Keratinocyte (primary cell): ENCODE measurements at regions not wholly inside any gene's neighbourhood (a gene's known extent, or its start where the extent isn't known, plus 50 kb on each side); places are given as distances from the start of the nearest gene placed in this dataset.

Experiments used
- EZH2 ChIP-seq: IDR thresholded peaks from one replicate; pipeline ENCODE4 v1.6.1; 2012; ENCODE audit warnings: inconsistent platforms, mild to moderate bottlenecking, low read length, moderate library complexity
- TF ChIP-seq, protein P1 (sequence below), 3 experiments: IDR thresholded peaks in 1 of 3; conservative IDR thresholded peaks in 1 of 3; optimal IDR thresholded peaks in 1 of 3; 2 replicates in 2 of 3; 3 replicates in 1 of 3; pipeline versions ENCODE3 to v1.5.1; 2011; ENCODE audit warnings: low read length in 3 of 3, mild to moderate bottlenecking in 3 of 3, moderate library complexity in 2 of 3, control low read depth in 1 of 3, inconsistent platforms in 1 of 3; ENCODE audit not compliant: insufficient read depth in 2 of 3; ENCODE audit errors: extremely low read depth in 1 of 3

DNA sequence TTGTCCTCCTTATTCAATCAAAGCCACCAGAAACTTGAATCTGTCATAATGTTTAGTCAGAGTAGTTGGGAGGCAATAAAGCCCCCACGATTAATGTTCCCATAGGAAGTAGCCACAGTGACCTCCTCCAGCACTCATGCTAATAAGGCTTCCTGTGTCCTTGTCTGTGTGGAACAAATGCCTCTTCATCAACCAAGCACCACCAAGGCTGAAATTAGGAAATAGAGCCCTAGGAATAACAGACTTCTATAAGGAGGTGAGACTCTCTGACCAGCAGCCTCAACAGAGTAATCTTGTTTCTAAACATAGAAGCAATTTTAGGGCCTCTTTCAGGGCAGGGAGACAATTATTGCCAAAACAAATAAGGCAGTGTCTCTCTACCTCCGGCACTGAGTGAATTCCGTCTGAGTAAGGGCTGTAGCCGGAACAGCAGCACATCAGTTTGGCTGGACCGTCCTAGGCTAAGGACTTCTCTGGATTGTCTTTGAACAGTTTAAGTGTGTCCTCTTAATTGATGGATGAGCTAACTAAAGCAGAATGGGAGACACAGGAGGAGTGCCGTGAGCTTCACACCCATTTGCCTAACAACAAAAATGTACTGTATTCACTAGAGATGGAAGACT lies 329.2 kb upstream of the HAND2 start:
- TF ChIP-seq, protein P1, sequence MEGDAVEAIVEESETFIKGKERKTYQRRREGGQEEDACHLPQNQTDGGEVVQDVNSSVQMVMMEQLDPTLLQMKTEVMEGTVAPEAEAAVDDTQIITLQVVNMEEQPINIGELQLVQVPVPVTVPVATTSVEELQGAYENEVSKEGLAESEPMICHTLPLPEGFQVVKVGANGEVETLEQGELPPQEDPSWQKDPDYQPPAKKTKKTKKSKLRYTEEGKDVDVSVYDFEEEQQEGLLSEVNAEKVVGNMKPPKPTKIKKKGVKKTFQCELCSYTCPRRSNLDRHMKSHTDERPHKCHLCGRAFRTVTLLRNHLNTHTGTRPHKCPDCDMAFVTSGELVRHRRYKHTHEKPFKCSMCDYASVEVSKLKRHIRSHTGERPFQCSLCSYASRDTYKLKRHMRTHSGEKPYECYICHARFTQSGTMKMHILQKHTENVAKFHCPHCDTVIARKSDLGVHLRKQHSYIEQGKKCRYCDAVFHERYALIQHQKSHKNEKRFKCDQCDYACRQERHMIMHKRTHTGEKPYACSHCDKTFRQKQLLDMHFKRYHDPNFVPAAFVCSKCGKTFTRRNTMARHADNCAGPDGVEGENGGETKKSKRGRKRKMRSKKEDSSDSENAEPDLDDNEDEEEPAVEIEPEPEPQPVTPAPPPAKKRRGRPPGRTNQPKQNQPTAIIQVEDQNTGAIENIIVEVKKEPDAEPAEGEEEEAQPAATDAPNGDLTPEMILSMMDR (optimal IDR thresholded peaks at IDR 0.05 in 1 of 3, IDR thresholded peaks at IDR 0.05 in 1 of 3, conservative IDR thresholded peaks at IDR 0.05 in 1 of 3; ENCODE audit: extremely low read depth in 1 of 3, insufficient read depth in 2 of 3, low read length in 3 of 3), result no peak
- TF ChIP-seq EZH2, result no peak
